GM19025 (cell line): ENCODE measurements at regions not wholly inside any gene's neighbourhood (a gene's known extent, or its start where the extent isn't known, plus 50 kb on each side); places are given as distances from the start of the nearest gene placed in this dataset.
"Not testable (repeated sequence)": the region's sequence is repeated elsewhere in the genome, so short reads cannot be mapped to it uniquely, and the experiment has no call there.

ENCODE experiments used
- ATAC-seq: cut with Tn5 transposase; IDR thresholded peaks from one replicate; pipeline ENCODE4 v1.9.1; 2021; ENCODE audit warnings: mild to moderate bottlenecking, low read depth, moderate library complexity; ENCODE audit not compliant: unreplicated experiment

DNA sequence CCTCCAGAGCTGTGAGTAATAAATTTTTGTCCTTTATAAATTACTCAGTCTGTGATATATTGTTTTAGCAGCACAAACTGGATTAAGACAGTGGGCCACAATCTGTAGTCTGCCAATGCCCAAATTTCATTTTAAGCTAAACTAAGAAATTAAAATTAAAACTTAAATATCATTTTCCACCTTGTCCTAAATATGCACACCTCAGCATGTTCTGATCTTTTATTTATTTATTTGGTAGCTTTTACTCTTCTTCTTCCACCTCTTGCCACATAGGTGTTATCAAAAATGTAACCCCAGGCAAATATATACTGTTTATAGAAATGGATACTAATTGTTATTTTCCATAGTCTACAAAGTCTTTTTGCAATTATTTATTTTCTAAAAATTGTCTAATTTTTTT is 1102.2 kb upstream of the COX7C start:
- ATAC-seq, result no peak

DNA sequence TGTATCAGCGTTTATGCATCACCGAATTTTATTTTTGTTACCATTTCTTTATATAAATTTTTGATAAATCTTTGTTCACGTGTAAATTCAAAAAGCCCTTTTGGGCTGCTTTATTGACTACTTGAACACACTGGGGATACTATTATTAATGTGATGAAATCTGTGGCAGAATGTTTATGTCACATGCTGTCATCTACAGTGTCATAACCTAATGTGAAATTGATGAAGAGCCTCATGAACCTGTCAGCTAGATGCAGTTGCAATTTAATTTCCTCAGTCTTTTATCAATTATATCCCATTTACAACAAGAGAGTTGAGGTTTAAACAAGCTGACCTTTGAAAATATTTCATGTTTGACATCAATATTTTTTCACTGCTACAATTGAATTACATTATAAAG is 1100.4 kb upstream of the COX7C start:
- no peak for ATAC-seq

DNA sequence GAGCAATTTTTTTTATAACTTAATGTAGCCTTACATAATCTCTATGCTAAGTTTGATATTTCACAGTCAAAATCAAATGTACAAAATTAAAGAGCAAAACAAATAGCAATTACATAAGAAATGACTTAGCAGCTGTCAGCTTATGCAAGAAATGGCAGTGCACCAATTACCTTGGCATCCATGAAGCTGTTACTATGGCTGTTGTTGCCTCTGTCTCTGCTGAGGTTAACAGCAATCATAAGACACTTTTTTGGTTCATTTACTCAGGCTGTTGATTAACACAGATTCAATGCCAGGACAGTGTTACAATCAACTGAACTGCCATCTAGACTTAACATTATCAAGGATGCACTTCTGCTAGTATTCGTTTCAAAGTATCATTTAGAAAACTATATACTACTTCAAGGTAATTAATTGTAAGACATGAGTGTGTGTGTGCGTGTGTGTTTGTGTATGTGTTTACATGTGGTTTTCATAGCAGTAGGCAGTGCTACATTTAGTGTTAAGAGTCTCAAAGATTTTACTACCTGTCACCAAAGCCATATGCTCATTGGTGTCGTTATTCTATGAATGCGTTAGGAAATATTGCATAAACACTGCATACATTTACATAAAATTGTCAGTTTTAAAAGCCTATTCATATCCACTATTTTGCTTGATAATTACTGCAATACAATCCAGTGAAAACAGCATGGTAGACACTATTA is 1084.2 kb upstream of the COX7C start:
- ATAC-seq, result no peak

DNA sequence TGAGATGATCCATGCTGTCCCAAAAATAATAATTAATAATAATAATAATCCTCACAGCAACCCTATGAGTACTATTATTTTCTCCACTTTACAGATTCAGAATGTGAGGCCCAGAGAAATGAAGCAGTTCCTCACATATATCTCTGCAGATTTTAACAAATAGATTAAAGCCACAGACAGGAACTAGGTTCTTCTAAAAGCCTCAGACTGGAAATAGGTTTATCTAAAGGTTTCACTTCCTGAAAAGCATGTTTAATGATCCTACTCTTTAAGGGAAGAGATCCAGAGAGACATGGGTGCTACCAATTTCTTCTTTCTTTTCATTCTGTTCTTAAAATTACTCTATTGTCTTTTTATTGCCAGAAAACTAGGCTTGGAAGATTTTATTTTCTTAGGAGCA is 1079.4 kb upstream of the COX7C start:
- no peak for ATAC-seq

DNA sequence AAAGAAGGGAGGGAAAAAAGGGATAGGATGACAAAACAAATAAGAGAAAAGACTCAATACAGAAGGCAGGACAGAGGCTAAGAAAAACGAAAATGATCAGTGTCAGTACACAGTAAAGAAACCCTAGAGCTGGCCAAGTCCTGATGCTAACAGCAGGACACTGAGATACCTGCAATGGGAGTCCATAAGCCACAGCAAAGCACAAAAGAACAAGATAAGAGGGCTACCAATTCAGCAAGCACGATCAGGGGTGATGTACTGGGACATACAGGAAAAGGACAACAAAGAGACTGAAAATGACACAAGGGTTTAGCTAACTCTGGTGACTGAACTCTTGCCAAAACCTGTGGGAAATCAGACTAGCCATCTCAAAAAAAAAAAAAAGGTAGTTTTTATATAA is 1072.6 kb upstream of the COX7C start:
- ATAC-seq, result no peak

DNA sequence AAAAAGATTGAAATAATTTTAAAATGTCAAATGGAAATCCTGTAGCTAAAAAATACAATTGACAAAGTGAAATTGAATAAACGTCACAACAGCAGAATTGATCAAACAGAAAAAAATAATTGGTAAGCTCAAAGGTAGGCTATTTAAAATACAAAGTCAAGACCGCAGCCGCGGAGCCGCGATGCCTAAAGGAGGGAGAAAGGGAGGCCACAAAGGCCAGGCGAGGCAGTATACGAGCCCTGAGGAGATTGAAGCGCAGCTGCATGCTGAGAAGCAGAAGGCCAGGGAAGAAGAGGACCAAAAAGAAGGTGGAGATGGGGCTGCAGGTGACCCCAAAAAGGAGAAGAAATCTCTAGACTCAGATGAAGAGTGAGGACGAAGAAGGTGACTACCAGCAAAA is 1068.5 kb upstream of the COX7C start:
- ATAC-seq, result no peak

DNA sequence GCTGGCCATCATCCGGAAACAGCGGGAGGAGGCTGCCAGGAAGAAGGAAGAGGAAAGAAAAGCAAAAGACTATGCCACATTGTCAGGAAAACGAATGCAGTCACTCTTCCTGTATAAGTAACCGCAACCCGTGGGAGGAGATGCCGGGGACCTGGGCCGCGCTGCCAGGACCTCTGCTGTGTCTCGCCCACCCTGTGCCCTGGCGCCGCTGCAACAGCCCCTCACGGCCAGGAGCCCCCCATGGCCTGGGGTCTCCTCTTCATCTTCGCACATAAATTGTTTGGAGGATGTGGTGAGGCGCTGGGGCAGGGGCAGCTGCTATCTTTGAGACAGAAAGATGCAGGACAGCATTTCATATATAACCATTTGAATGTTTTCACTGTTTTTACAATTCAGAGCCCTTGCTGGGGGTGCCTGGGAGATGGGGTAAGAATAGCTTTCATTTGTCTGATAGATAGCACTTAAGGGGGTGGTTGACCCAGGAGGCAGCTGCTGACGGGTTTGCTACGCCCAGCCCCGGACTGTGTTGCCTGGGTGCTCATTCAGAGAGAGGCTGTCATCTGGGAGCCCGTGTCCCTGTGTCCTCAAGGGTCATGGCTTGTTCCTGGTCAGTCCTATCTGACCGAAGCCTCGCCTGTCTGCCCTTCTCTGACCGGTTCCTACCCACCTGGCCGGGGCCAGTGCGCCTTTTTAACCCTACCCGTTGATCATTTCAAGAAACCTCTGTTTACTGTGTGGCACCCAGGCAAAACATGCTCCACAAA is 1067.7 kb upstream of the COX7C start:
- no peak for ATAC-seq

DNA sequence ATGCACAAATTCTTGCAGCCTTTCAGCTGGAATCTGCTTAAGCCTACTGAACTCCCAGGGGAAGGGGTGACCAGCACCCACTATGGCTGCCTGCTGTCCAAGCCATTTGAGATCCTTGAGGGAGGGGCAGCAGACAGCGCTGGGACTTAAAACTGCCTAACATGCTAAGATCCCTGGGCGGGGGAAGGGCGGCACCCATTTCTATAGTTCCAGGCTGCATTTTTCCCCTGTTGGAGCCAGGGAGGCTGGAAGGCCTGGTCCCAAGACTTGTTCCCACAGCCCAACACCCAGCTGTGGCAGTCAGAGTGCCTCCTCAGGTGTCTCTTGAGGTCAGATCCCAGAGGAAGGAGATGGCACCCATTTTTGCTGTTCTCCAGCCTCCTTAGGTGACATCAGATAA is 1061.3 kb upstream of the COX7C start:
- ATAC-seq, result no peak

DNA sequence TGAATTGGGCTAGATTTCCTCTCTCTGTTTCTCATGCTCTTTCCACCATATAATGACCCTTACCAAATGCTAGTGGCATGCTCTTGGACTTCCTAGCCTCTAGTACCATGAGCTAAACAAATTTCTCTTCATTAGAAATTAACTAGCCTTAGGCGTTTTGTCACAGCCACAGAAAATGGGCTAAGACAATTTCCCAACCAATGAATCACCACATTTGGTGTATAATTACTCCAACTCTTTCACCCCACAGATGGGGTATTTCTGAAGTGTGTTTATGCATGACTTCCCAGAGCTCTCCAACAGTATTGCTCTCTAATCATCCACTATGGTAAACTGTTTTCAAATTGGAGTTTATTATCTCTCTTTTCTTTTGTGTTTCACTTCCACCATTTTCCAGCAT is 1041.1 kb upstream of the COX7C start:
- no peak for ATAC-seq

DNA sequence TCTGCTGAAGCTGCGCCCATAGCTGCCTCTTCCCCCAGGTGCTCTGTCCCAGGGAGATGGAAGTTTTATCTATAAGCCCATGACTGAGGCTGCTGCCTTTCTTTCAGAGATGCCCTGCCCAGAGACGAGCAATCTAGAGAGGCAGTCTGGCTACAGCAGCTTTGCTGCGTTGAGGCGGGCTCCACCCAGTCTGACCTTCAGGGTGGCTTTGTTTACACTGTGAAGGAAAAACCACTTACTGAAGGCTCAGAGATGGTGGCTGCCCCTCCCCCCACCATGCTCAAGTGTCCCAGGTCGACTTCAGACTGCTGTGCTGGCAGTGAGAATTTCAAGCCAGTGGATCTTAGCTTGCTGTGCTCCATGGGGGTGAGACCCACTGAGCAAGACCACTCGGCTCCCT is 1029.9 kb upstream of the COX7C start:
- not testable (repeated sequence) for ATAC-seq

DNA sequence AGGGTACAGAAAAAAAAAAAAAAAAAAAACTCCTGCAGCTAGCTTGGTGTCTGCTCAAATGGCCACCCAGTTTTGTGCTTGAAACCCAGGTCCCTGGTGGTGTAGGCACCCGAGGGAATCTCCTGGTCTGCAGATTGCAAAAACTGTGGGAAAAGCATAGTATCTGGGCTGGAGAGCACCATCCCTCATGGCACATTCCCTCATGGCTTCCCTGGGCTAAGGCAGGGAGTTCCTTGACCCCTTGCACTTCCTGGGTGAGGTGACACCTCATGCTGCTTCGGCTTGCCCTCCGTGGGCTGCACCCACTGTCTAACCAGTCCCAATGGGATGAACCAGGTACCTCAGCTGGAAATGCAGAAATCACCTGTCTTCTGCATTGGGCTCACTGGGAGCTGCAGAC is 1029.5 kb upstream of the COX7C start:
- not testable (repeated sequence) for ATAC-seq

DNA sequence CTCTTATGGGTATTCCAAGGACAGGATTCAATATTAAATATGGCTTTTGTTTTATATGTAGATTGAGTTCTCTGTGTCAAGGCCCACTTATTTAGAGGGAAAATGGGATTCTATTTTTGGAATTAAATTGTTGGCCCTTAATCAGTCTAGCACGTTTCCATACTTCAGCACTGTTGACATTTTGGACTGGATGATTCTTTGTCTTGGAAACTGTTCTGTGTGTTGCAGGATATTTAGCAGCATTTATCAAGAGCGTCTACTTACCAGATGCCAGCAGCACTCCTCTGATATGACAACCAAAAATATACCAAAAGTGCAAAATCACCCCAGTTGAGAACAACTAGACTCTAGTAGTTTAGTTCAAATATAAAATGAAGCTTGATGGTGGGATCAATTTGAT is 1027.0 kb upstream of the COX7C start:
- no peak for ATAC-seq

DNA sequence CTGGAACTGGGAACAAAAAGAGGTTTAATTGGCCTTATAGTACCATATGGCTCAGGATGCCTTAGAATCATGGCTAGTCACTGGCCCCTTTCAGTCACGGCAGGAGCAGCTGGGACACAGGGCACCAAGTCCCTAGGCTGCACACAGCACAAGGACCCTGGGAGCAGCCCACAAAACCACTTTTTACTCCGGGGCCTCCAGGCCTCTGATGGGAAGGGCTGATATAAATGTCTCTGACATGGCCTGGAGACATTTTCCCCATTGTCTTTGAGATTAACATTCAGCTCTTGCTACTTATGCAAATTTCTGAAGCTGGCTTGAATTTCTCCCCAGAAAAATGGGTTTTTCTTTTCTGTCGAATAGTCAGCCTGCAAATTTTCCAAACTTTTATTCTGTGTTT is 1026.4 kb upstream of the COX7C start:
- ATAC-seq, result no peak

DNA sequence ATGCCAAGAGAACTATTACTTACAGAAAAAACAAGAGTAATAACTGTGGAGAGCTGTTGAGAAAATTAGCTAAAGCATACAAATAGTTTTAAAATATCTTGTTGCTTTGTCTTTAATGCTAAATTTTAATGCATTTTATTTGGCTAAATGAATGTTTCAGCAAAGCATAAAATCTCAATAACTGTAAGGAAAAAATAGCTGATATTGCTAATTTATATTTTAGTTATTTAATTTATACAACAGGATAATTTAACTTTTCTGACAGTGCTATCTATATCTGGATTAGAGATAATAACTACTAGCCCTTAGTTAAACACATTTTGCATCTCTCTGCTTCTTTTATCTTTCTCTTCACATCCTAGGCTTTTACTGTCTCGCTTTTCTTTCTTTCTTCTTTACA is 1014.9 kb upstream of the COX7C start:
- no peak for ATAC-seq

DNA sequence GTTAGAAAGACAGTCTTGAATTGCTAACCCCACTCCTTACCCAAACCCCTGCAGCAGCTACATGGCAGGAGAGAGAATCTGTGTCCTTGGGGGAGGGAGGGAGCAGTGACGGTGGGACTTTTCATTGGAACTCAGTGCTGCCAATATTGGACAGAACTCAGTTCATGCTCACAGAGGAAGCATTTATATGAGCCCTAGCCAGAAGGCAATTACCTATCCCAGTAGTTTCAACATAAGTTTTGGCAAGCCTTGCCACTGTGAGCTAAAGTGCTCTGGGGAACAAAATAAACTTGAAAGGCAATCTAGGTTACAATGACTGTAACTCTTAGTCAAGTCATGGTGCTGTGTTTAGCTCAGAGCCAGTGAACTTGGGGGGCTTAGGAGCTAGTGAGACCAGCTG is 1013.4 kb upstream of the COX7C start:
- no peak for ATAC-seq

DNA sequence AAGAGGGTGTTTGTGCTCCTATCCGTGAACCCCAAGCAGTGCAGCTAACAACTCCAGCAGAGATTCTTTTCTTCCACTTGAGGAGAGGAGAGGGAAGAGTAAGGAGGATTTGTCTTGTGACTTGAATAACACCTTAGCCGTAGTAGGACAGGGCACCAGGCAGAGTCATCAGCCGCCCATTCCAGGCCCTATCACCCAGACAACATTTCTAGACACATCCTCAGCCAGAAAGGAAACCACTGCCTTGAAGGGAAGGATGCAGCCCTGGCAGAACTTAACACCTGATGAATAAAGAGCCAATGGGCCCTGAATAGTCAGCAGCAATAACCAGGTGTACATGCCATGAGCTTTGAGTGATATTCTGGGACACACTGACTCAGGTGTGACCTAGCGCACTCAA is 1013.0 kb upstream of the COX7C start:
- ATAC-seq, result no peak

DNA sequence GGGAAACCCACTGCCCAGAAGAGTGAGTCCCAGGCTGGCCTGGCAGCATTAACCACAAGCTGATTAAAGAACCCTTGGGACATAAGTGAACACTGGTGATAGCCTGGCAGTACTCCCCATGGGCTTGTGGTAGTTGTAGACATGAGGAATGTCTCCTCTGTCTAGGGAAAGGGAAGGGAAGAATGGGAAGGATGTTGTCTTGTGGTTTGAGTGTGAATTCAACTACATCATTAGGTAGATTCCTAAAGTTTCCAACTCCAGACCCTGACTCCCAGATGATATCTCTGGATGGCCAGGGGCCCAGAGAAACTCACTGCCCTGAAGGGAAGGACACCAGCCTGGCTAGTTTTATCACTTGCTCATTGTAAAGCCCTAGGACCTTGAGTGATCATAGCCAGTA is 1012.4 kb upstream of the COX7C start:
- ATAC-seq, result no peak

DNA sequence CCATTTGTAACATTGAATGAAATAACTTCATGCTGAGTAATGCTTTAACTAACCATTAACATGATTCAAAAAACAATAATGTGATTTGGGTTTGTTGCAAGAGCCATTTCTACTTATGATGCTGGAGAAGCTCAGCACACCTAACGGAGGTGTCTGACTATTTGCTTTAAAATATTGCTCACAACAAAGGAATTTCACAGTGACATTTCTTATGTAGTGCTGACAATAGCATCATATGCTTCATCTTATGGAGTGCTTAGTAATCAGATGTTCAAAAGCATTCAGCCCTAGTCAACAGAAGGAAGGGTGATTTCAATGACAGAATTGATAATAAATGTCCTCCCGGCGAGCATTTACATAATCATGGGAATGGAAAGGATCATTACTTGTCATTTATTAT is 1003.3 kb upstream of the COX7C start:
- ATAC-seq, result no peak

DNA sequence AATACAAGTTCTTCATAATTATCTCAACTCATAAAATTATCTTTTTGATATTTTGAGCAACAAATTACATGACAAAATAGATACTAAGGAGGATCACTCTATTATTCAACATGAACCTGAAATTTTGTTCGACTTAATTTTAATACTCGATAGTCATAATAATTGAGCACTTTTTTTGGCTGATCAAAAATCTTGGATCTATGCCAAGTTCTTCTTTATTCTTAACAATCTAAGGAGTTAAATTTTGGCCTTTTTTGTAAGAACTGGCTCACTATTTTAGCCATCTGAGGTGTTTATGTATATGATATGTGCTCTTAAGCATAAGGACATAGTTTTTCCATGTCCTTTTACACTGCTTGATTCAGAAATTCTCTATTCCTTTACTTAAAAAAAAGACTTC is 996.1 kb upstream of the COX7C start:
- ATAC-seq, result no peak

DNA sequence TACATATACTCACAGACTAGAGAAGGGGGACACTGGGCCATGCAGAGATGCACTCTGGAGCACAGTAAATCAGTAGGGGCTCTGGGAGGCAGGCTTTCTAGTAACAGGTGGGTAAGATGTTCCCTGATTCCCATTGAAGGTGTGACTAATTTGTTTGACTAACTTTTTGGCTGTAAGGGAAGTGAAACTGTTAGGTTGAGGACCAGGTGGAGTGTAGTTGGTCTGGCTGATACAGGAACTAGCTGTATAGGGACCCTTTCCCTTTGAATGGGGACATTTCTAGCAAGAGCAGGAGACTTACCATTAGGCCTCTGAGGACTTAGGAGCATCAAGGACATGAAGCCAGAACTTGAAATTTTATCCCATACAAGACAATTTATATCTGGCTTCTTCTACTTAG is 989.6 kb upstream of the COX7C start:
- no peak for ATAC-seq

DNA sequence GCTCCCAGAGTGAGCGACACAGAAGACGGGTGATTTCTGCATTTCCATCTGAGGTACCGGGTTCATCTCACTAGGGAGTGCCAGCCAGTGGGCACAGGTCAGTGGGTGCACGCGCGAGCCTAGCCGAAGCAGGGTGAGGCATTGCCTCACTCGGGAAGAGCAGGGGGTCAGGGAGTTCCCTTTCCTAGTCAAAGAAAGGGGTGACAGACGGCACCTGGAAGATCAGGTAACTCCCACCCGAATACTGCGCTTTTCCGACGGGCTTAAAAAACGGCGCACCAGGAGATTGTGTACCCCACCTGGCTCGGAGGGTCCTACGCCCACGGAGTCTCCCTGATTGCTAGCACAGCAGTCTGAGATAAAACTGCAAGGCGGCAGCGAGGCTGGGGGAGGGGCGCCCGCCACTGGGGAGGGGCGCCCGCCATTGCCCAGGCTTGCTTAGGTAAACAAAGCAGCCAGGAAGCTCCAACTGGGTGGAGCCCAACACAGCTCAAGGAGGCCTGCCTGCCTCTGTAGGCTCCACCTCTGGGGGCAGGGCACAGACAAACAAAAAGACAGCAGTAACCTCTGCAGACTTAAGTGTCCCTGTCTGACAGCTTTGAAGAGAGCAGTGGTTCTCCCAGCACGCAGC is 979.1 kb upstream of the COX7C start:
- not testable (repeated sequence) for ATAC-seq

DNA sequence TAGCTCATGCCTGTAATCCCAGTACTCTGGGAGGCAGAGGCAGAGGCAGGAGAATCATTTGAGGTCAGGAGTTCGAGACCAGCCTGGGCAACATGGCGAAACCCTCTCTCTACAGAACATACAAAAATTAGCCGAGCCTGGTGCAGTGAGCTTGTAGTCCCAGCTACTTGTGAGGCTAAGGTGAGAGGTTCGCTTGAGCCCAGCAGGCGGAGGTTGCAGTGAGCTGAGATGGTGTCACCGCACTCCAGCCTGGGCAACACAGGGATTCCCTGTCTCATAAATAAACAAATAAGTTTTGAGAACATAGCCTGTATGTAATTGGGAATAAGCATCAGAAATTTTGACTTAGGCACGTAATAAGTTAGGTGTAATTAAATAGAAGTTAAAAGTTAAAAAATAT is 971.7 kb upstream of the COX7C start:
- no peak for ATAC-seq
